Liver (tissue), 3 donors: ENCODE measurements at regions not wholly inside any gene's neighbourhood (a gene's known extent, or its start where the extent isn't known, plus 50 kb on each side); places are given as distances from the start of the nearest gene placed in this dataset.

Source experiments
- EGR1 ChIP-seq, 2 donors: IDR thresholded peaks; 2 replicates each; pipeline ENCODE4 v1.6.1; 2016 to 2018; ENCODE audit warnings: antibody characterized with exemption in 2 of 2, low read depth in 2 of 2
- TF ChIP-seq, protein P1 (sequence below): IDR thresholded peaks from 2 replicates; pipeline ENCODE4 v1.6.1; 2016; ENCODE audit warnings: antibody characterized with exemption
- TF ChIP-seq, protein P2 (sequence below): fragments of 150-350 bp; IDR thresholded peaks from 2 replicates; pipeline ENCODE4 v1.5.1; 2017; ENCODE audit warnings: improper control_type of control experiment, low read depth, low read length; ENCODE audit not compliant: missing input control
- TF ChIP-seq, protein P3 (sequence below): IDR thresholded peaks from 2 replicates; pipeline ENCODE4 v1.6.1; 2016; ENCODE audit warnings: antibody characterized with exemption
- donor health status: healthy.
- donor health status: healthy.

DNA sequence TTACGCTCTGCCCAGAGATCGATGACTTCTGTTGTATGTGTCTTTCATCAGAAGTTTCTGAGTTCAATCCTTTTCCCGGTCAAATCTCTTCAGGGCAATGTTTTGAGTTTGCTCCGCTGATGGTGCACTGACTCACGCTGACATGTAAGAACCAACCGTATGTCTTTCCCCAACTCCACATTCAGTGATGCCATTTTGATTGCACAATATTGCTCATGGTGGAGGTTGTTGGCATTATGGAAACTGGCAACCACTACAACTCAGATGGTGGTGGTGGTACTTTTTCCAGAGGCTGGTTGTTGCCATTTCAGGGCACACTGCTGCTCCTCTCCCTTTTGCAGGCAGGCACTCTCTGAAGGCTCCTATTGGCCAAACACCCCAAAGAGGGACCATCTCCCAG lies 751.5 kb downstream of the DCDC2C start:
- TF ChIP-seq, protein P1, sequence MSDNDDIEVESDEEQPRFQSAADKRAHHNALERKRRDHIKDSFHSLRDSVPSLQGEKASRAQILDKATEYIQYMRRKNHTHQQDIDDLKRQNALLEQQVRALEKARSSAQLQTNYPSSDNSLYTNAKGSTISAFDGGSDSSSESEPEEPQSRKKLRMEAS, result no peak
- TF ChIP-seq, protein P2, sequence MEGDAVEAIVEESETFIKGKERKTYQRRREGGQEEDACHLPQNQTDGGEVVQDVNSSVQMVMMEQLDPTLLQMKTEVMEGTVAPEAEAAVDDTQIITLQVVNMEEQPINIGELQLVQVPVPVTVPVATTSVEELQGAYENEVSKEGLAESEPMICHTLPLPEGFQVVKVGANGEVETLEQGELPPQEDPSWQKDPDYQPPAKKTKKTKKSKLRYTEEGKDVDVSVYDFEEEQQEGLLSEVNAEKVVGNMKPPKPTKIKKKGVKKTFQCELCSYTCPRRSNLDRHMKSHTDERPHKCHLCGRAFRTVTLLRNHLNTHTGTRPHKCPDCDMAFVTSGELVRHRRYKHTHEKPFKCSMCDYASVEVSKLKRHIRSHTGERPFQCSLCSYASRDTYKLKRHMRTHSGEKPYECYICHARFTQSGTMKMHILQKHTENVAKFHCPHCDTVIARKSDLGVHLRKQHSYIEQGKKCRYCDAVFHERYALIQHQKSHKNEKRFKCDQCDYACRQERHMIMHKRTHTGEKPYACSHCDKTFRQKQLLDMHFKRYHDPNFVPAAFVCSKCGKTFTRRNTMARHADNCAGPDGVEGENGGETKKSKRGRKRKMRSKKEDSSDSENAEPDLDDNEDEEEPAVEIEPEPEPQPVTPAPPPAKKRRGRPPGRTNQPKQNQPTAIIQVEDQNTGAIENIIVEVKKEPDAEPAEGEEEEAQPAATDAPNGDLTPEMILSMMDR, result no peak
- TF ChIP-seq, protein P3, sequence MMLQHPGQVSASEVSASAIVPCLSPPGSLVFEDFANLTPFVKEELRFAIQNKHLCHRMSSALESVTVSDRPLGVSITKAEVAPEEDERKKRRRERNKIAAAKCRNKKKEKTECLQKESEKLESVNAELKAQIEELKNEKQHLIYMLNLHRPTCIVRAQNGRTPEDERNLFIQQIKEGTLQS, result no peak
- TF ChIP-seq EGR1 (IDR thresholded peaks at IDR 0.05; ENCODE audit: low read depth in 2 of 2), result no peak
